ENCODE measurements at regions not wholly inside any gene's neighbourhood (a gene's known extent, or its start where the extent isn't known, plus 50 kb on each side); places are given as distances from the start of the nearest gene placed in this dataset.

DNA sequence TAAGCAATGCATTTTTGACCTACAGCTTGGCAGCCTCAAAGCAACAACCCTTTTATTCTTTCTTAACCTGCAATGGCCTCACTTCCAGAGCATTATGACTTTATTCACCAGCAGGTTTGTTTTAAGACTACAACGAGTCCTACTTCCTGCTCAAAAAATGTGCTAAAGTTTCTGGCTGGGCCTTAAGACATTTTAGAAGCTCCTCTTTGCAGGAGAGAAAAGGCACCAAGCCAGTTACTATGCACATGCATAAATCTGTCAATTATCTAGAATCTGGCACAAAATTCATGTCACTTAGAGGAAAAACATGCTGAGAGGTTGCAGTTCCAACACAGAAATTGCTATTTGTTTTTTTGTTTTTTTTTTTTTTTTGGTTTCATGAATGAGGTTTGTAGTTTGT, 223.0 kb upstream of the EPHA5 start:
- DNase-seq (ENCODE audit: extremely low read depth, low read depth, low spot score) = no peak

DNA sequence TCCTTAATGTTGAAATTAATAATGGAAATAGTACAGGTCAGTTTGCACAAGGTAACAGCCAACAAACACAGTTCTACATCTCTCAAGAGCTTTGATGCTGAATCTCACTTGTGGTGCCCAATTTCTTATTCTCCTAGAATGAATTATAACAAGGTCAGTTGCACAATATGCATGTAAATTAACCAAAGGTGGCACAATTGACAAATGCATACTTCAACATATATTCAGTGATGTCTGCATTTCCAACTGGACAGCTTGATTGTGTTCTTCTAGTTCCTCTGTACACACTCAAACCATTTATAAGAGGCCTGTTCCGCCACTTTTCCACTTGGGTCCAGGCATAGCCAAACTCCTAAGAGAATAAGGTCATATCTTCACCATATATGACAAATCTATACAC, 210.3 kb upstream of the EPHA5 start:
- DNase-seq (ENCODE audit: extremely low read depth, low read depth, low spot score) = no peak

- no peak for DNase-seq (ENCODE audit: extremely low read depth, low read depth, low spot score)
Observed at GRCh38 chr4:65868096-65868824, 198.0 kb upstream of the EPHA5 start.

- no peak for DNase-seq (ENCODE audit: extremely low read depth, low read depth, low spot score)
Observed at GRCh38 chr4:65865489-65865888, 195.2 kb upstream of the EPHA5 start.

GRCh38 chr4:65861993-65862392, 191.7 kb upstream of the EPHA5 start:
- no peak for DNase-seq (ENCODE audit: extremely low read depth, low read depth, low spot score)

GRCh38 chr4:65845199-65845773, 175.0 kb upstream of the EPHA5 start:
- DNase-seq (ENCODE audit: extremely low read depth, low read depth, low spot score) = no peak

GRCh38 chr4:65839164-65839931, 169.1 kb upstream of the EPHA5 start:
- DNase-seq (ENCODE audit: extremely low read depth, low read depth, low spot score) = no peak

DNA sequence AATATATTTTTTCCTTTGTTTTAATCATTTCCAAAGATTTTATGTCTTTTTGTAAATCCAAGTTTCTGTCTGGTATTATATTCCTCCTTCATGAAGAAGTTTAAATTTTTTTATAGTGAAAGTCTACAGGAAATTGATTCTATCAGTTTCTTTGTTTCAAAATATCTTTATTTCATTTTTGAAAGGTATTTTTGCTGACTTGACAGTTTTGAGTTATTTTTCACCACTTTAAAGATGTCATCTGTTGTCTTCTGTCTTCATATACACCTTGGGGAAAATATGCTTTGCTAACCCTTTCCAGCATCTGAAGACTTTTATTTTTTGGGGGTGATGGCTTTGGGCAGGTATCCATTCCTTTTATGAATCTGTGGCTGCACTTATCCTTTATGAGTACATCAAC, 164.4 kb upstream of the EPHA5 start:
- no peak for DNase-seq (ENCODE audit: extremely low read depth, low read depth, low spot score)

GRCh38 chr4:65831828-65832227, 161.5 kb upstream of the EPHA5 start:
- DNase-seq (ENCODE audit: extremely low read depth, low read depth, low spot score) = no peak

DNA sequence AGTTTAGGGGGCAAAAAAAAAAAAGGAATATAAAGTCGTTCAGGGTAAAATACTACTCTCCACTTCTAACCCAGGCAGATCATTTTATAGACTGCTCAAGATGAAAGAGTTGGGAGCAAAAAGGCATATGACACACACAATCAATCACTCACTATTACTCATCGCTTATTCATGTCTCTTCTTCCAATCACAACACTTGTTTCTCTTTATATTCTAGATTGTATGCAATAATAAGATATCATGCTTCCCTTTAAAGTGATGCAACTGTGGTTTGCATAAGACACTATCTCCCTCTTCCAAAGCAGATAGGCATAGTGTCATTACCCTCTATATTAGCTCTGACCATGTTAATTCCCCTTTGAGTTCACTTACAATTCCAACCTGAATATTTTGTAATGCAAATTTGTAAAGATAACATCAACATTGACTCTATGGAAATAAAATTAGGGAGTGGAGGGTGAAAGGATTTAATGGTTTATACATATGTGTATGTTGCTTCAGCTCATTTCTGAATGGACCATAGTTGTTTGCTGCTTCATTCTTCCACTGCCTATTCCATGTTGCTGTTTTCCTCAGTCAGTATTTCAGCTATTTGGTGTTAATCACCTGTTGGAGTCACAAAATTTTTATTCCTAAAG, 154.9 kb upstream of the EPHA5 start:
- DNase-seq (ENCODE audit: extremely low read depth, low read depth, low spot score) = no peak

- DNase-seq (ENCODE audit: extremely low read depth, low read depth, low spot score) = no peak
Observed at GRCh38 chr4:65819192-65819591, 148.9 kb upstream of the EPHA5 start.

DNA sequence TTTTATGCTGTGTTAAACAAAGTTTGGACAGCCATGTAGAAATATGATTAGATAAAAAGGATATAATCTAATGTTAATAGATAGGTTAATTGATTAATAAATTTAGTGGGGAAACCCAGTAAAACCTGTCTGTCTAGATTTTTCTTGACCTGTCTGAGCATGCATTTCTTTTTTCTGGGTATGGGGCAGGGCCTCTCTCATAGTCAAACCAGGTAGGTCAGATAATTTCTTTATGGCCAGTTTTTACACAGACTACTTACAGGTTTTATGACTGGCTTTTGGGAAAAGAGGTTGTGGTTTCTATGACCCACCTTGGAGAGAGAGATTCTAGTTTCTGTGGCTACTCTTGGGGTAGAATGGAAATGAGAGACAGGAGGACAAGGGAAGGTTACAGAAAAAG, 135.6 kb upstream of the EPHA5 start:
- DNase-seq (ENCODE audit: extremely low read depth, low read depth, low spot score) = no peak

DNA sequence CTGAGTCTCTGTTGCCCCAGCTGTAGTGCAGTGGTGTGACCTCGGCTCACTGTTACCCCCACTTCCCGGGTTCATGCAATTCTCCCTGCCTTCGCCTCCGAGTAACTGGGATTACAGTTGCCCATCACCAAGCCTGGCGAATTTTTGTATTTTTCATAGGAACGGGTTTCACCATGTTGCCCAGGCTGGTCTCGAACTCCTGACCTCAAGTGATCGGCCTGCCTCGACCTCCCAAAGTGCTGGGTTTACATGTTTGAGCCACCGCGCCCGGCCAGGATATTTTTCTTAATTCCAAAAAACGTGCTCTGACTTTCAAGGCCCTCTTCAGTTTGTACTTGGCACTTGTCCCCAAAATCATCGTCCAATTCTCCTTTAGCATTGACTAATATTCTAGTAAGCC, 129.2 kb upstream of the EPHA5 start:
- DNase-seq (ENCODE audit: extremely low read depth, low read depth, low spot score) = no peak

DNA sequence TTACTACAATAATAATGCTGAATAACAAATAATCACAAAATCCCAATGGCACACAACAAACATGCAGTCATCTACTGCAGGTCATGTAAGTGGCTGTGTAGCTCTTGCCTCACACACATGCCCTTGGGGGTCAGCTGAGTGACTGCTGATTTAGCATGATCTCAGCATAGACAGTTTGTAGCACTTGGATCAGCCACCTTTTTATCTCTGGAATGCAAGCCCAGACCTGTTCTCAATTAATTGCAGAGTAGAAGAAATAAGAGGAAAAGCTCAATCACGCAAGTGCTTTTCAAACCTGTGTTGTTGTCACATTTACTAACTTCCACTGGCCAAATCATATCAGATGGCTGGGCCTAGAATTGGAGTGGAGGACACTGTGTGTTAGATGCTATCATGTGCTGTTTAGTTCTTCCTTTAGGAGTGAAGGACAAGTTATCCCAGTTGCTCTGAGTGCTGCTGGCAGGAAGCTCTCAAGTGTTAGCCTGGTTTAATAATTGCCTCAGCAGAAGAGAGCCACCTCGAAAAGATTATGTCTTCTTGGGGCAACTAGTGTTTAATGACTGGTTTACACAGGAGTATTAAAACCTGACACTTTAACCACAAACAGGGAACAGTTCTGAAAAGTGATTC, 128.3 kb upstream of the EPHA5 start:
- DNase-seq (ENCODE audit: extremely low read depth, low read depth, low spot score) = no peak

DNA sequence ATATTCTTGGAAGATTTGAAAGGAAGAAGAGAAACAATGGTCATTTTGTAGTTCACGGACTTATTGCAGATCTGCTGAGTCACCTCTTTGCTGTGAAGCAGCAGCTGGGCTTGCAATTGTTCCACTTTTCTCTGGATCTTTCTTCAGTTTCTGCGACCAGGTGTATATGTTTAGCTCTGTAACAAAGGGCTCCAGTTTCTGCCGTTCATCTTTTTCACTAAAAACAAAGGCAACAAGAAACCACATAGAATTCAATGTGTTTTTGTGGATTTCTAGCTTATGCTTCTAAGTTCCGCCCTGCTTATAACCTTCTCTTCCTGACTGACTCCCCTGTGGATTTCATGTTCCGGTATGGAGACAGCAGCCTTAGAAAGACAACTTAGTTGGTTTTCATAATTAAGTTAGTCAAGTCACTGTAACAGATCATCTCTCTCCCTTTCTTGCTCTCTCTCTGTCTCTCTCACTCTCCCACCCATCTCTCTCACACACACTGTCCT, 121.6 kb upstream of the EPHA5 start:
- no peak for DNase-seq (ENCODE audit: extremely low read depth, low read depth, low spot score)

DNA sequence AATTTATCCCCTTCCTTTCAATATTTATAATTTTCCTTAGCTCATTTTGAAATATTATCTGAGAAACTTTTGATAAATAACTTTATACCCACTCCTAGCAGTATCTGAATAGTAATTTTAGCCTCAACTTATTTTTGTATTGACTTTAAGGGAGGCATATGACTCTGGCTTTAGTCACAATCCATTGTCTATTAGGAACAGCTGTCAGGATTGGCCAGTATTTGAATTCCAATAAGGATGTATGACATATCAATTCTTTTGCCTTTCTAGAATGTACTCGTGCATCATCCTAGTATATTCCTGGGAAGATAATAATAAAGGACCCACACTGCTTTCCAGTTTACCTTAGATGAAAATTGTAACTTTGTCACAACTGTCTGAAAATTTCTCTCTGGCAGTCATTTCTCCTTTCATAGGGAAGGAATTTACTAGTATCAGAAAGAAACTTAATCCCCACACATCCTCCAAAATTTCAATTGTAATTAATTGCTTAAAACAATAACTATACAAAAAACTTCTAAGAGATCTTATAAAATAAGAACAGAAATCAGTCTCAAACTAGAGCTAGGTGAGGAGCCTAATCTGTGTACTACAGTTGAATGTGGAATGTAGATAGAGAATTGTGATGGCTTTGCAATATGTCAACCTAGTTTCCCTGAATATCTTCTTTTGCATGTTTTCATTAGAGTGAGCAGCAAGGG, 121.0 kb upstream of the EPHA5 start:
- no peak for DNase-seq (ENCODE audit: extremely low read depth, low read depth, low spot score)

DNA sequence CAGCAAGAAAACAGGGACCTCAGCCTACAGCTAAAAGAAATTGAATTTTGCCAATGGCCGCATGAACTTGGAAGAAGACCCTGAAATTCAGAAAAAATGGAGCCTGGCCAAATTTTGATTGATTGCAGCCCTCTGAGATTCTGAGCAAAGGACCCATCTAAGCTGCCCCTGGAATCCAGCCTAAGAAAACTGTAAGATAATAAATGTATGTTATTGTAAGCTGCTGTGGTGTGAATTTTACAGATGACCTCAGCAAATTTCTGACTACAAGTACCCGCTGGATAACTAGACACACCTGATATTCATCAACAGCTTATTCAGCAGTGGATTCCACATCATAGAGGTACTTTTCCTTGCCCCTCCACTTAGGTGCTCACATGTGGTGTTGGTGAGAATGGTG, 119.5 kb upstream of the EPHA5 start:
- no peak for DNase-seq (ENCODE audit: extremely low read depth, low read depth, low spot score)

DNA sequence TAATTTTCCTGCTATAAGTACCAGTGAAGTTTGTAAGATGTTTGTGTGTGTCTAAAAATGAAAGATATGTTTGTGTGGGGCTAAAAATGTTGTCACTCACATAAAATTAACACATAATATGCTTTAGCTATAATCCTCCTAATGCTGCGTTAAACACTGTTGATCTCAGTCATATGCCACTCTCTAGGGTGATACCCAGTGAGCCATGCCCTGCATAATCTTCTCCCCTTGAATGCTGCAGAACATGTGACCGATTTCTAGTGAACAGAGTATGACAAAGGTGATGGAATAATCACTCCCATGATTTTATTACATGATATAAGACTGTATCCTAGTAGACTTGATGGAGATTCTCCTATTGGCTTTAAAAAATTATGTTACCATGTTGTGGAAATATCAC, 119.1 kb upstream of the EPHA5 start:
- DNase-seq (ENCODE audit: extremely low read depth, low read depth, low spot score) = no peak

- DNase-seq (ENCODE audit: extremely low read depth, low read depth, low spot score) = no peak
Observed at GRCh38 chr4:65777270-65777669, 107.0 kb upstream of the EPHA5 start.

DNA sequence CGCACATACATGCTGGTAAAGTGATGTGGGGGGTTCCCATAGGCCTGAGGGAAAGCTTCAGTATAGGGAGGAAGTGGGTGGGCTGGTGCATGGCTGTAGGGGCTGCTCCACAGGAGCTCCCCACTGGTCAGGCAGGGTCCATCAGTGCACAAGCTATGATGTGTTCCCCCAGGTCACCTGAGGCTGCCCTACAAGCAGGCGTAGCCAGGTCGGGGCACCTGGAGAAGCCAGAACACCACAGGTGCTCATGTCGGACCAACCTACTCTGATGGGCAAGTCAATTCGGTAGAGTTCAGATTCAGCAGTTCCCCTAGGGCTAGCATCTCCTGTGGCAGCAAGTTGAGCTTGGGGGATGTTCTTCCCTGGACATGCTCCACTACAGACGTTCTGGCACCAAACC, 103.3 kb upstream of the EPHA5 start:
- no peak for DNase-seq (ENCODE audit: extremely low read depth, low read depth, low spot score)

Measured in glomerular endothelial cell (primary cell).